Lower leg skin (tissue), 4 donors: ENCODE measurements at regions not wholly inside any gene's neighbourhood (a gene's known extent, or its start where the extent isn't known, plus 50 kb on each side); places are given as distances from the start of the nearest gene placed in this dataset.
"Not testable (repeated sequence)": the region's sequence is repeated elsewhere in the genome, so short reads cannot be mapped to it uniquely, and the experiment has no call there.

Experiments
- DNase-seq, 2 donors: peaks; one replicate each; pipeline ENCODE4 v3.0.0-alpha.2; 2019; ENCODE audit warnings: low spot score in 2 of 2
- H3K4me3 ChIP-seq: fragments of 200-600 bp; sonication (generic); 2 replicates; pipeline ENCODE4 v1.5.1; 2017; ENCODE audit warnings: mild to moderate bottlenecking, low read depth; ENCODE audit not compliant: poor library complexity, severe bottlenecking
- CTCF ChIP-seq, 3 donors: fragments of 450-650 bp; IDR thresholded peaks; one replicate each; pipeline ENCODE4 v1.5.1; 2016; ENCODE audit warnings: antibody characterized with exemption in 3 of 3, mild to moderate bottlenecking in 3 of 3, moderate library complexity in 2 of 3
- POLR2A ChIP-seq, 2 donors: fragments of 450-650 bp; IDR thresholded peaks; one replicate each; pipeline ENCODE4 v1.6.1; 2016 to 2017; ENCODE audit warnings: antibody characterized with exemption in 2 of 2, mild to moderate bottlenecking in 1 of 2, moderate library complexity in 1 of 2
- WGBS, 2 donors: methylation state at CpG; one replicate each; pipeline ENCODE4 v1.1.5; 2018; 5-methylcytosine and 5-hydroxymethylcytosine counted together
- intact Hi-C: fragments of 100-400 bp; cut with DNase I; formaldehyde crosslinking; loops from one replicate; pipeline ENCODE4 v1.15.0; 2023; ENCODE audit warnings: low total_unique reads

DNA sequence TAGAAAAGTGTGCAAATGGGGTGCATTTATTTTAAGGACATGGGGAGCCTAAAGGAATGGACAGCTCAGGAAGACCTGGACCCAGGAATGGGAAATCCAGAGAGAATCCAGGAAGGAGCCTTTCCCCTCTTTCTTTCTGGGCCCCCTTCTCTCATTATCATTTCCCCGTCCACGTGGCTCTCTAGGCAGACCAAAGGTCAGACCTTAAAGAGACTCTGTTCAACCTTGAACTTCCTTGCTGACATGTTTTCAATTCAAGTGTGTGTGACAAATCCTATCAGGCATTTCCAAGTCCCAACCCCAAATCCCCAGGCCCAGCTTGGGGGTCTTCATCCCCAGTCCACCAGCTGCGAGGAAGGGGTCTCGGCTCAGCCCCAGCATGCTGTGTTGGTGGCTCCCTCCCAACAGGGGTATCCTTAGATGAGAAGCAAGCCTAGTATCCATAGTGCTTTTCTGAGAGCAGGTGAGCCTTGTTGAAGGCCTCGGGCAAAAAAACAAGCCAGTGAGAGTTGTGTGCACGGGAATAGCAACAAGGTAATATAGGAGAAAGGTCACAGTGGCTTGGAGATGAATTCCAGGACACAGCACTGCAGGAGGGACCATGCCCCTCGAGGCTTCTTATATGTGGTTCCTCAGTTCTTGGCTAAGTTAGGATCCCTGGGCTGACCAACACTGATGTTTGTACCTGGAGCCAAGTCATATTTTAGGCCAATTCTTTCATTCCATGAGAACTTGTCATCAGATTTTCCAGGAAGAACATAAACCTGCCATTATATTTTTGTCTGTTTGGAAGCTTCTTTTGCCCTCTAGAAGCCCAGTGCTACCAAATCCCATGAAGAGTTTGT is 130.0 kb downstream of the ASB7 start:
- peak in 1 of 2 donors; percentile 80 for DNase-seq
- TF ChIP-seq POLR2A (IDR thresholded peaks at IDR 0.05) (no peak), CTCF (IDR thresholded peaks at IDR 0.05) (no peak)
- no peak overlapping the region for H3K4me3 ChIP-seq
- 62 to 67% methylated on average over 7 of the region's 7 CpGs for WGBS, 2 donors
- intact Hi-C loops: no loop called here

GRCh38 chr15:100733101-100733842 is 130.9 kb downstream of the ASB7 start:
- H3K4me3 ChIP-seq: no peak overlapping the region
- TF ChIP-seq POLR2A (IDR thresholded peaks at IDR 0.05): no peak
- no peak for TF ChIP-seq CTCF (IDR thresholded peaks at IDR 0.05)
- 21 to 31% methylated on average over 8 of the region's 8 CpGs for WGBS, 2 donors
- intact Hi-C loops: no loop called here
- peak; percentile 61 to 90 for DNase-seq

- intact Hi-C loops, H3K4me3 ChIP-seq: not testable (repeated sequence)
- WGBS, 2 donors: 58 to 75% methylated on average over 3 of the region's 3 CpGs
- peak in 1 of 2 donors; percentile 49 for DNase-seq
Measured at GRCh38 chr15:100733843-100734185, 131.4 kb downstream of the ASB7 start.

- WGBS, 2 donors: 90% methylated on average over 5 of the region's 5 CpGs
- DNase-seq: peak in 1 of 2 donors; percentile 43
- no peak overlapping the region for H3K4me3 ChIP-seq
- TF ChIP-seq POLR2A (IDR thresholded peaks at IDR 0.05): no peak
- TF ChIP-seq CTCF (IDR thresholded peaks at IDR 0.05): no peak
- intact Hi-C loops: no loop called here
Measured at GRCh38 chr15:100734586-100734985, 132.2 kb downstream of the ASB7 start.

DNA sequence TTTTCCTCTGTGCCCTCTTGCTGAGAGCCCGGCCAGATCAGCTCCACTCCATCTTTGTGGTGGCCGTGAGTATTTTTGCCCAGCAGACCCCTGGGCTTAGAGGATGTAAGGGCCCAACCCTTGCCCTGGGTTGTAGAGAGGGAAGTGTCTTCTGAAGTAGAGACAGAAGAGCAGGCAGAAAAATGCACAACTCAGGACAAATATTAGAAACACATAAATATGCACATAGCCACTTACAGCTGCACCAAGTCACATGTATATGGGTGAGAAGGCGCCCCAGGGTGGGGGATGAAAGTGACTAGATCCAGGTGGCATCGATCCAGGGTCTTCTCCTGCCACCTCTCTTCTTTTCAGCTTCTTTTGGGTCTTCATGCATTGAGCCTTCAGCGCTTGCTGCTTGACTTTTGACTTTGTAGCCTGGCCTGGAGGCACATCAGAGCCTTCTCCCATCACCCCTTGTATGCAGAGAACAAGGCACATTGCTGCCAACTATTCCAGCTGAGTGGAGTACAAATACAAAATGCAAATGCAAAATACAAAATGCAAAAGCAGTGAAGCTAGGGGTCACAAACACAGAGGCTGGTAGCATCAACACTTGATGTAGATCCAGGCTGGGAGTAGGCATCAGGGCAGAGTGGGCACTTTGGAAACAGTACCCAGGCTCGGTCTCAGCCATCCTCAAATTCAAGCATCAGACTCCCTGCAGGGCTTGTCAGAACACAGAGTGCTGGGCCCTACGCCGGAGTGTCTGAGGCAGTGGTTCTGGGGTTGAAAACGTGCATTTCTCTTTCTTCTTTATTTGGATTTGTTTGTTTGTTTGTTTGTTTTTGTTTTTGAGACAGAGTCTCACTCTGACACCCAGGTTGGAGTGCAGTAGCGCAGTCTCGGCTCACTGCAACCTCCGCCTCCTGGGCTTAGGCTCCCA is 133.0 kb downstream of the ASB7 start:
- WGBS, 2 donors: 90 to 92% methylated on average over 12 of the region's 12 CpGs
- TF ChIP-seq CTCF (IDR thresholded peaks at IDR 0.05) (no peak), POLR2A (IDR thresholded peaks at IDR 0.05) (no peak)
- intact Hi-C loops: no loop called here
- no peak overlapping the region for H3K4me3 ChIP-seq
- peak in 1 of 2 donors; percentile 50 for DNase-seq
